IMR-90 (cell line): ENCODE measurements at regions not wholly inside any gene's neighbourhood (a gene's known extent, or its start where the extent isn't known, plus 50 kb on each side); places are given as distances from the start of the nearest gene placed in this dataset.

ENCODE experiments used
- ATAC-seq: fragments of 200-7000 bp; cut with Tn5 transposase; 2 replicates; pipeline ENCODE4 v1.9.1; 2020; ENCODE audit warnings: low read depth, mild to moderate bottlenecking, moderate library complexity
- BruUV-seq: library from RNA; stranded (reverse); fragments of 400-500 nt; replicated peaks from 2 replicates; lab custom pipeline; 2021; lab: Mats Ljungman, UMichigan
- CTCF ChIA-PET: fragments of 300-600 bp; formaldehyde crosslinking; extraction: SDS; loops from one replicate; lab custom pipeline; 2021; ENCODE audit warnings: antibody characterized with exemption; lab: Yijun Ruan, JAX
- POLR2A ChIA-PET: fragments of 300-600 bp; sonication (Branson Sonifier 250); formaldehyde crosslinking; loops from one replicate; lab custom pipeline; 2022; ENCODE audit warnings: antibody characterized with exemption; ENCODE audit not compliant: unreplicated experiment; lab: Charles Lee
- DNase-seq: peaks from one replicate; pipeline ENCODE4 v3.0.0; 2013
- H2AFZ ChIP-seq: replicated peaks from 2 replicates; pipeline ENCODE3; 2013; ENCODE audit warnings: low read length, mild to moderate bottlenecking; ENCODE audit not compliant: poor library complexity
- H2AK5ac ChIP-seq: 2 replicates; pipeline ENCODE4 v1.6.1; 2013; ENCODE audit warnings: low read depth, low read length, inconsistent platforms
- H2AK9ac ChIP-seq: replicated peaks from 2 replicates; pipeline ENCODE3; 2013; ENCODE audit warnings: mild to moderate bottlenecking, low read depth, low read length, moderate library complexity; ENCODE audit not compliant: poor library complexity
- H2BK120ac ChIP-seq: 2 replicates; pipeline ENCODE4 v1.6.1; 2013; ENCODE audit warnings: low read depth, low read length, inconsistent platforms
- H2BK15ac ChIP-seq: 3 replicates; pipeline ENCODE4 v1.6.1; 2013; ENCODE audit warnings: low read depth, low read length, inconsistent platforms
- H2BK20ac ChIP-seq: 2 replicates; pipeline ENCODE4 v1.6.1; 2013; ENCODE audit warnings: low read depth, mild to moderate bottlenecking, inconsistent platforms, low read length, moderate library complexity
- H2BK5ac ChIP-seq: 2 replicates; pipeline ENCODE4 v1.6.1; 2013; ENCODE audit warnings: mild to moderate bottlenecking, low read depth, low read length, inconsistent platforms; ENCODE audit not compliant: poor library complexity, severe bottlenecking
- H3K14ac ChIP-seq: replicated peaks from 2 replicates; pipeline ENCODE4 v1.6.1; 2013; ENCODE audit warnings: low read depth, low read length, inconsistent platforms
- H3K18ac ChIP-seq: 2 replicates; pipeline ENCODE4 v1.6.1; 2013; ENCODE audit warnings: low read depth, low read length, control low read depth
- H3K23ac ChIP-seq: 2 replicates; pipeline ENCODE4 v1.6.1; 2013; ENCODE audit warnings: low read depth, low read length, inconsistent platforms
- H3K27ac ChIP-seq: 2 replicates; pipeline ENCODE4 v1.5.1; 2013; ENCODE audit warnings: mild to moderate bottlenecking, control low read depth, low read length; ENCODE audit not compliant: insufficient read depth
- H3K27me3 ChIP-seq: 2 replicates; pipeline ENCODE4 v1.6.1; 2013; ENCODE audit warnings: low read length; ENCODE audit not compliant: control insufficient read depth, insufficient read depth
- H3K36me3 ChIP-seq: 2 replicates; pipeline ENCODE4 v1.6.1; 2013; ENCODE audit warnings: low read length, mixed read lengths; ENCODE audit not compliant: control insufficient read depth, insufficient read depth
- H3K4ac ChIP-seq: 2 replicates; pipeline ENCODE4 v1.6.1; 2013; ENCODE audit warnings: low read depth, low read length, inconsistent platforms
- H3K4me1 ChIP-seq: 2 replicates; pipeline ENCODE4 v1.6.1; 2013; ENCODE audit warnings: low read length, mixed read lengths; ENCODE audit not compliant: control insufficient read depth, insufficient read depth
- H3K4me2 ChIP-seq: 2 replicates; pipeline ENCODE4 v1.6.1; 2013; ENCODE audit warnings: low read depth, mild to moderate bottlenecking, control low read depth, low read length, moderate library complexity
- H3K4me3 ChIP-seq: 2 replicates; pipeline ENCODE4 v1.5.1; 2013; ENCODE audit warnings: low read depth, mild to moderate bottlenecking, control low read depth, low read length, moderate library complexity; ENCODE audit not compliant: insufficient read depth
- H3K56ac ChIP-seq: 2 replicates; pipeline ENCODE4 v1.6.1; 2013; ENCODE audit warnings: low read length, inconsistent platforms; ENCODE audit not compliant: insufficient read depth; ENCODE audit errors: extremely low read depth
- H3K79me1 ChIP-seq, 2 experiments: 2 replicates each; pipeline ENCODE4 v1.6.1; 2013; ENCODE audit warnings: low read length in 2 of 2, inconsistent platforms in 1 of 2, low read depth in 1 of 2
- H3K9ac ChIP-seq: 2 replicates; pipeline ENCODE4 v1.6.1; 2013; ENCODE audit warnings: low read depth, low read length, control low read depth
- H3K9me1 ChIP-seq: 2 replicates; pipeline ENCODE4 v1.6.1; 2013; ENCODE audit warnings: low read length, inconsistent platforms; ENCODE audit not compliant: insufficient read depth
- H3K9me3 ChIP-seq: 2 replicates; pipeline ENCODE4 v1.6.1; 2013; ENCODE audit warnings: low read length; ENCODE audit not compliant: control insufficient read depth, insufficient read depth
- H4K20me1 ChIP-seq: 2 replicates; pipeline ENCODE4 v1.6.1; 2013; ENCODE audit warnings: low read length, inconsistent platforms; ENCODE audit not compliant: insufficient read depth
- H4K5ac ChIP-seq: 2 replicates; pipeline ENCODE4 v1.6.1; 2013; ENCODE audit warnings: mild to moderate bottlenecking, low read depth, low read length, control low read depth
- H4K8ac ChIP-seq, 2 experiments: 2 replicates each; pipeline ENCODE4 v1.6.1; 2013; ENCODE audit warnings: low read depth in 2 of 2, low read length in 2 of 2, control low read depth in 1 of 2, inconsistent platforms in 1 of 2
- H4K91ac ChIP-seq: 2 replicates; pipeline ENCODE4 v1.6.1; 2013; ENCODE audit warnings: low read depth, low read length, inconsistent platforms; ENCODE audit not compliant: insufficient read depth
- BHLHE40 ChIP-seq: fragments of 150-350 bp; IDR thresholded peaks from 2 replicates; pipeline ENCODE4 v1.6.1; 2016; ENCODE audit warnings: mild to moderate bottlenecking, low read depth, low read length
- CHD1 ChIP-seq: IDR thresholded peaks from 2 replicates; pipeline ENCODE4 v1.6.1; 2012; ENCODE audit warnings: low read depth, low read length, improper control_type of control experiment
- CTCF ChIP-seq: conservative IDR thresholded peaks from 2 replicates; pipeline ENCODE4 v1.5.1; 2012; ENCODE audit warnings: mild to moderate bottlenecking, low read depth, low read length, improper control_type of control experiment
- ELK1 ChIP-seq: fragments of 150-350 bp; IDR thresholded peaks from 2 replicates; pipeline ENCODE4 v1.6.1; 2016; ENCODE audit warnings: low read depth, mild to moderate bottlenecking, low read length, moderate library complexity, borderline replicate concordance
- FOS ChIP-seq: fragments of 150-350 bp; IDR thresholded peaks from 2 replicates; pipeline ENCODE4 v1.6.1; 2016; ENCODE audit warnings: low read depth, low read length
- MAFK ChIP-seq: IDR thresholded peaks from 2 replicates; pipeline ENCODE4 v1.6.1; 2012; ENCODE audit warnings: low read depth, low read length, improper control_type of control experiment
- MAZ ChIP-seq: IDR thresholded peaks from 2 replicates; pipeline ENCODE4 v1.6.1; 2012; ENCODE audit warnings: low read depth, mild to moderate bottlenecking, low read length, improper control_type of control experiment, moderate library complexity, borderline replicate concordance
- NFE2L2 ChIP-seq: fragments of 150-350 bp; IDR thresholded peaks from 2 replicates; pipeline ENCODE4 v1.6.1; 2016; ENCODE audit warnings: low read depth, mild to moderate bottlenecking, low read length
- POLR2A ChIP-seq: IDR thresholded peaks from 2 replicates; pipeline ENCODE4 v1.6.1; 2012; ENCODE audit warnings: mild to moderate bottlenecking, low read depth, low read length
- RAD21 ChIP-seq: IDR thresholded peaks from 2 replicates; pipeline ENCODE4 v1.6.1; 2012; ENCODE audit warnings: low read length, improper control_type of control experiment
- RCOR1 ChIP-seq: IDR thresholded peaks from 2 replicates; pipeline ENCODE4 v1.6.1; 2012; ENCODE audit warnings: mild to moderate bottlenecking, low read length, improper control_type of control experiment; ENCODE audit not compliant: insufficient replicate concordance
- RFX5 ChIP-seq: IDR thresholded peaks from 2 replicates; pipeline ENCODE4 v1.8.0; 2012; ENCODE audit warnings: low read depth, mild to moderate bottlenecking, low read length, moderate library complexity
- USF2 ChIP-seq: fragments of 150-350 bp; IDR thresholded peaks from 2 replicates; pipeline ENCODE4 v1.6.1; 2017; ENCODE audit warnings: mild to moderate bottlenecking, antibody characterized with exemption, low read length, low read depth
- WGBS, 2 experiments: methylation state at CpG; one replicate each; pipeline versions ENCODE4 v1.1.5 to v1.1.7; 2013; ENCODE audit warnings: missing lambda C conversion rate in 2 of 2; ENCODE audit not compliant: insufficient read length in 1 of 2; ENCODE audit errors: extremely low coverage in 2 of 2; 5-methylcytosine and 5-hydroxymethylcytosine counted together
- dilution Hi-C: fragments of 300-500 bp; cut with HindIII; formaldehyde crosslinking; loops from one replicate; pipeline ENCODE4 v1.14.3; 2018; ENCODE audit warnings: low sequenced_read_pairs; ENCODE audit not compliant: unreplicated experiment
- in situ Hi-C: fragments of 300-500 bp; cut with MboI; formaldehyde crosslinking; loops from 3 replicates; pipeline ENCODE4 v1.14.3; 2019; ENCODE audit warnings: low sequenced_read_pairs, inconsistent platforms, mixed read lengths
- intact Hi-C: fragments of 100-400 bp; cut with micrococcal nuclease; formaldehyde crosslinking; loops from 2 replicates; pipeline ENCODE4 v1.10.0; 2022

- Histone ChIP-seq H2AK9ac (no peak overlapping the region), H3K27ac (no peak overlapping the region), H3K4me1 (no peaks in the 10 kb centered on the region), H2BK20ac (no peak overlapping the region), H2BK15ac (no peak overlapping the region), H3K18ac (no peak overlapping the region), H3K4me3 (no peak overlapping the region), H4K20me1 (no peaks in the 10 kb centered on the region), H3K23ac (no peak overlapping the region), H3K9me1 (no peaks in the 10 kb centered on the region), H2BK5ac (no peak overlapping the region), H3K36me3 (no peaks in the 10 kb centered on the region), H3K79me1 (no peaks in the 10 kb centered on the region), H3K4me2 (no peak overlapping the region), H4K91ac (no peak overlapping the region), H3K14ac (no peak overlapping the region), H3K9me3 (no peaks in the 10 kb centered on the region), H3K27me3 (no peaks in the 10 kb centered on the region), H4K8ac (no peak overlapping the region), H3K4ac (no peak overlapping the region), H2BK120ac (no peak overlapping the region), H2AFZ (no peak overlapping the region), H4K5ac (no peak overlapping the region), H3K9ac (no peak overlapping the region), H3K56ac (no peak overlapping the region), H2AK5ac (no peak overlapping the region)
- BruUV-seq, result no TSS peak
- POLR2A ChIA-PET, result no interaction called here
- in situ Hi-C loops (no loop called here), intact Hi-C loops (no loop called here), dilution Hi-C loops (no loop called here)
- no peak for ATAC-seq
- 25% methylated on average over 2 of the region's 4 CpGs; no CpG with 5 or more reads in 1 of the 2 experiments for WGBS, 2 experiments
- TF ChIP-seq MAZ, result no peak
- no peak for TF ChIP-seq CTCF
- TF ChIP-seq ELK1, result no peak
- TF ChIP-seq BHLHE40, result no peak
- no peak for TF ChIP-seq RCOR1
- no peak for TF ChIP-seq USF2
- TF ChIP-seq FOS, result no peak
- TF ChIP-seq RFX5, result no peak
- TF ChIP-seq CHD1, result no peak
- no peak for TF ChIP-seq NFE2L2
- TF ChIP-seq POLR2A, result no peak
- no peak for TF ChIP-seq RAD21
- TF ChIP-seq MAFK, result no peak
- DNase-seq, result no peak
- CTCF ChIA-PET, result no interaction called here
Measured at GRCh38 chr1:58220836-58221472, 325.6 kb downstream of the OMA1 start.
